T-helper 1 cell treated with Interleukin-12 subunit alpha and Interleukin-12 subunit beta and Interleukin-4 antibody, amounts not matched to agents 30 ng/mL and 1 ng/mL, for 36 hours (primary cell): ENCODE measurements at regions not wholly inside any gene's neighbourhood (a gene's known extent, or its start where the extent isn't known, plus 50 kb on each side); places are given as distances from the start of the nearest gene placed in this dataset.
"Not testable (repeated sequence)": the region's sequence is repeated elsewhere in the genome, so short reads cannot be mapped to it uniquely, and the experiment has no call there.

Experiments
- intact Hi-C: fragments of 100-400 bp; cut with micrococcal nuclease; formaldehyde crosslinking; loops from one replicate; pipeline ENCODE4 v1.15.1; 2024

DNA sequence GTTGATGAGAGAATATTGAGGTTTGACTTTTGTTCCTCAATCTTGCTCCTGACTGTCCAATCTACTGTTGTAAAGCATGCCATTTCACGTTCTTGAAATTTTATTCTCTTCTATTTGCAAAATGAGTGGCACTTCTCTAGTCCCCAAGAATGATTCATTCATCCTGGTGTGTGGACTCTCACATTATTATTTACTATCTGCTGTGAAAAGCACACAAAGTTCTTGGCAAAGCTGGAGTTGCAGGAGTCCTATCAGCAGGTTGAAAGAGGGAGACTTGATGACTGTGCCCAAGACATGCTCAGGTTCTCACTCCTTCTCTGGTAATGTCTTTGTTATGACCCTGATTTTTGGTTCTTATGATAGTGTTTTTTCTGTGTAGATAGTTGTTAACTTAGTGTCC, 382.6 kb downstream of the DMRTA1 start:
- intact Hi-C loops = no loop called here

DNA sequence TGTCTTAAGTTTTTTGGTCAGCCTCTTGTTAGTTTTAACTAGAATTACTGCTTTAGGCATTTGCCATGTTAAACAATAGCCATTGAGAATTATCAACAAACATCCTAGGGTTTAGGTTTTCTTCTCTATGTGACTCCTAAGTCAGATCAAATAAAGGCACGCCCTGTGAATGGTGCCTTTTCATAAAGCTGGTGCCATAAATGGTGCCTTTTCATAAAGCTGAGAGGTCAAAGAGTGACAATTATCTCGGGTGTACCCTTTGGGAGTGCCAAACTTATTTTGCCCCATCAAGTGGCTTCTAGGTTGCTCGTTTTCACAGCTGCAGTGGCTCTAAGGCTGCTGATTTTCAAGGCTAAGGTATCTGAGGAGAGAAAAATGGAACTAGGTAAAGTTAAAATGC, 391.6 kb downstream of the DMRTA1 start:
- intact Hi-C loops = no loop called here

DNA sequence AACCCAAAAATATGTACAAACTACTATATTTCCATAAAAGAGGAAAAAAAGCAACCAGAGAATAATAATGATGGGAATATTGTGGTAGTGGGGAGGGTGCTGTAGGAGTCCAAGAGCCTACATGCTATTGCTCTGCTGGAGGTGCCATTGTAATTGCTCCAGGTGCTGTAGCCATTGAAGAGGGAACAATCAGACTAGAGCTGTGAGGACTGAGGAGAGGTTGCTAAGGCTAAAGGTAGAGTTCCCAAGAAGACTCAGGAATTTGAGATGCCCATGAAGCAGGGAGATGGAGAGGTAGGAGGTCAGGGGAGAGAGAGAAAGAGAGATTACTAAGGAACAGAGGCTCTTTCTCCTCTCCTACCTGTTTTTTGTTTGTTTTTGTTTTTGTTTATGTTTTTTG, 394.0 kb downstream of the DMRTA1 start:
- intact Hi-C loops = no loop called here

DNA sequence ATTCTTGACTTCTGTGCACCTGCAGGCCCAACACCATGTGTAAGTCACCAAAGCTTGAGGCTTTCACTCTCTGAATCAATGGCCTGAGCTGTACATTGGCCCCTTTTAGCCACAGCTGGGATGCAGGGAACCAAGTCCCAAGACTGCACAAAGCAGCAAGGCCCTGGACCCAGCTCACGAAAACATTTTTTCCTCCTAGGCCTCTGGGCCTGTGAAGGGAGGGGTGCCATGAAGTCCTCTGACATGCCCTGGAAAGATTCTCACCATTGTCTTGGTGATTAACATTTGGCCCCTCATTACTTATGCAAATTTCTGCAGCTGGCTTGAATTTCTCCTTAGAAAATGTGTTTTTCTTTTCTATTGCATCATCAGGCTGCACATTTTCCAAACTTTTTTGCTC, 398.6 kb downstream of the DMRTA1 start:
- intact Hi-C loops = not testable (repeated sequence)

DNA sequence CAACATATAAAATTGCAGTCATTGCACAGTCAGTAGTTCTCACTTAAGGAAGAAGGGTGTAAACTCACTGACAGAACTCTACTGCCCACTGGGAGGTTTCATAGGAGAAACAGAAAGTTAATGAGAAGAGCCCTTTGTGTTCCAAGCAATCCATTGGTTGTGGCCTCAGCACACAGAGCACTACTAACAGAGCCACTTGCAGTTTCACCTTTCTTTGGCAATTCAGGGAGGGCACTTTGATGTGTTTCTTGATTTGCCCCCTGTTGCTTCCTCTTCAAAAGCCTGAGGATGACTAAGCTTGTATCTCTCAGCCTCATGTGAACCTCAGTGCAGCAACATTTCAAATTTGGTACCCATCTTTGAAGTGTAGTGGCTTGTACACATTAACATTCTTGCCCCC, 409.4 kb downstream of the DMRTA1 start:
- intact Hi-C loops = no loop called here

DNA sequence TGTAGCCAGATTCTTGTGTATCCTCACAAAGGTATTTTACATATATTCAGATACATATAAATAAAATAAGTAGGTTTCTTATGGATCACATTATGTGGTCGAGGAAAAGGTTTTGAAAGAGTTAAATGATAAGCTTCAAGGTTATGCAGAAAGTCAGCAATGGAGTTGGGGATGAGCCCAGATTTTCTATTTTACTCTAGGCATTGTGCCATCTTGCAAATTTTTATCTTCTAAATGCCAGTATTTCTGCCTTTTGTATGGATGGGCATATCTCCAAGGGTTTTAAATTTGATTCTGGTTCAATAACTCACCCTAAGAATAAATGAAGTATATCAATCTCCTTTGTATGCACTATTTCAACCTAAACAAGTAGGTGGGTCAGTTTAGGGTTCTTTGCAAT, 410.7 kb downstream of the DMRTA1 start:
- intact Hi-C loops = no loop called here

DNA sequence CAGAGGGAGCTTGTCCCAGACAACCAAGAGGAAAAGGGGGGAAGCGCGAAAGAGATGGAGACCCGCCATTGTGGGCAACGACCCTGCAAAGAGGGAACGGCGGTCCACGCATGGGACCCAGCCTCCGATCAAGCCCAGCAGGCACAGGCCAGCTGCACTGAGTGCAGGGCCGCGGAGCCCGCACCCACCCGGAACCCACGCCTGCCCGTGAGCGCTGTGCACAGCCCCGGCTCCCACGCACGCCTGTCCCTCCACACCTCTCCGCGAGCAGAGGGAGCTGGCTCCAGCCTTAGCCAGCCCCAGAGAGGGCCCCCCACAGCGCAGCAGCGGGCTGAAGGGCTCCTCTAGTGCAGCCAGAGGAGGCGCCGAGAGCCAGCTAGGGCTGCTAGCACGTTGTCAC, 416.5 kb downstream of the DMRTA1 start:
- intact Hi-C loops = no loop called here

DNA sequence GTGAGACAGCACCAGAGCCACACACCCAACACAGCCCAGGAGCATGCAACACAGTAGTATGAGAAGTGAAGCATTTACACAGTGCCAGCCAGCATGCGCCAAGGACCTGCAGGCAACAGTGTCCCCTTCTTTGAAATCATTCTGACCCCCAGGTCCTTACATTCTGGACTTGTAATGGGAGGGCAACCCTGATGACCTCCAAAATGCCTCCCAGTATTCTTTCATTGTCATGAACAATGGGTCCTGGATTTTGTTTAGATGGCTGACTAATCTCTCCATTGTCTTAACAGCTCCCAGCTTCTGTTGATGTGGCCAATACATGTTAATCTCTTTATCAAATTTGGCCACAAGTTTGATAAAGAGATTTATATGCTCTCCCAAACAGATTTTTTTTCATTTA, 417.1 kb downstream of the DMRTA1 start:
- intact Hi-C loops = no loop called here

DNA sequence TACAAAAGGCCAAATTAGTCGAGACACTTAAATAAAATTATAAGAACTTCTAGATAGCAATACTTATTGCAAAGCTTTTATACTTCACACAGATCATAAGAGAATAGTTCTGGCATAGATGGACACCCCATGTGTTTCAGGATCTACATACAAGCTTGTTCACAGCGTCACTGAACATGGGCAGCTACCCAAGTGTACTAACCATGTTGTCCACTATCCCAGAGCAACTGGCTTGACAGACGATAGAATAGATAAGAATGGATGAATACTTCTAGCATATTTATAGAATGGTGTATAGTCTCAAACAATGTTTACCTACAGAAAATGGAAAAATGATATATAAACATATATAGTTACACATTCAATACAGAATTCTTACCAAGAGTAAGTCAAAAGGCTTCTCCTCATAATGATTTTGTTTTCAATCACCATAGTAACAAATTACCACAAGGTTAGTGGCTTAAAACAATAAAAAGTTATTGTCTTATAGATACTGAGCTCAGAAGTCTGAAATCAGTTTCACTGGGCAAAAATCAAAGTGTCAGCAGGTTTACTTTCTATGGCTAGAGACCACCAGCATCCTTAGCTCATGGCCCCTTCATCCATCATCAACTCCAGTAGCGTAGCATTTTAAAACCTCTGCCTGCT, 446.7 kb downstream of the DMRTA1 start:
- intact Hi-C loops = no loop called here

DNA sequence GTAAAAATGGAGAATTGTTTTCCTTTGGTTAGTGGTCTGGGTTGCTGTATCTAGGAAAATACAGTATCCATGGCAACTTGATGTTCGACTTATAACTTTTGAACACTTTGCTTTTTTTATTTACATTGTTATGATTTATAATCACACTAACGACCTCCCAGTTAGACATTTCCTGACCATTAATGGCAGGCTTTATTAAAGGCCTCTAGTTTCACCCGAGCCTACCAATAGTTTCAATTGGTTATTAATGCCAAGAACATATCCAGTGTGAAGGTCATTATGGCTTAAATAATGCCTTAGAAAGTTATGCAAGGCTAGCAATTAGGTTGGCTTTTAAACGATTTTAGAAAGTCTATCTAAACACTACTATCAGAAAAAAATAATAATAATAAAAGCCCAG, 452.0 kb downstream of the DMRTA1 start:
- intact Hi-C loops = no loop called here

DNA sequence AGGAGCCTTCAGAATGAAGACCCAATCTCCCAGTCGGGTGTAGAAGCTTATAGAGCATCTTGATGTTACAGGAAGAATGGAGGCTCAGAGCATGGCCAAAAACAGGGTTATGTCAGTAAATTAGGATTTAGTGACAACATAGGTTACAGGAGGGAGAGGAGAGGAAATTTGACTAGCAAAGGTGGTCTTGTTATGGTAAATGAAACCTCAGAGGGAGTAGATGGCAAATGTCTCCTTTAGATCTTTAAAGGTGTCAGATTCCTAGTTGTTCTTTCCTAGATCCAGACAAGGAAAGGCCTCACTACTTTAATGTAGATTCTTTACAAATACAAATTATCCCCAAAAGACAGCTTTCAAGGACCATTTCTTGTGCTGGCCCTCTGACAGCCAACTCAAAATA, 465.0 kb downstream of the DMRTA1 start:
- intact Hi-C loops = no loop called here

DNA sequence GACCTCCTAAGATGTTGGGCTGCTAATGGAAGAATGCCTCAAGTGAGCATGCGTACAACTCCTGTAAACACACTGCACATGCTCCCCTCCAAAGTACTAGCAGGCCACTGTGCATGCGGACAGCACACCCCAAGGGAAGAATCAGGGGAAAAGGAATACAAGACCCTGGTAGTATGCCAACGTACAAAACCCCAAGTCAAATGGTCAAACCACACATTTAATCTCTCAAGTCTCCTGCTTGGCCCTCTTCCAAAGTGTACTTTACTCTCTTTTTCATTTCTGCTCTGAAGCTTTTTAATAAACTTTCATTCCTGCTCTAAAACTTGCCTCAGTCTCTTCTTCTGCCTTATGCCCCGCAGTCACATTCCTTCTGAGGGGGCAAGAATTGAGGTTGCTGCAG, 466.4 kb downstream of the DMRTA1 start:
- intact Hi-C loops = no loop called here

DNA sequence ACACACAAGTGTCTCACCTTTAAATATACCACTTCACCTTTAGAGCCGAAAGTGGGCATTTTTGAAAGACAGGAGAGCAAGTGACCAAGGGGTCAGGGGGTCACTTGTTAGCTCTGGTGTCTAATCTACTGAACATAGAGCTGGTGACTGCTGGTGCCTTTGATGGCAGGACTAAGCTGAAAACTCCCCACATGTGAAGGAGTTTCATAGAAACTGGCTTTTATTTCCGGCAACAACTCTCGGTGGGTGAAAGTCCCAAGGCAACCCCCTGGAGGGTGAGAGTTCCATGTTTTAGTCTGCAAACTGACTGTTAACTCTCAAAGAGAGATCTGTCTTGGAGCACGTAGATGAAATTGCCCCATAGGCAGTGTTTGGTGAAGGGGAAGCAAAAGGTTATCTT, 466.9 kb downstream of the DMRTA1 start:
- intact Hi-C loops = no loop called here

DNA sequence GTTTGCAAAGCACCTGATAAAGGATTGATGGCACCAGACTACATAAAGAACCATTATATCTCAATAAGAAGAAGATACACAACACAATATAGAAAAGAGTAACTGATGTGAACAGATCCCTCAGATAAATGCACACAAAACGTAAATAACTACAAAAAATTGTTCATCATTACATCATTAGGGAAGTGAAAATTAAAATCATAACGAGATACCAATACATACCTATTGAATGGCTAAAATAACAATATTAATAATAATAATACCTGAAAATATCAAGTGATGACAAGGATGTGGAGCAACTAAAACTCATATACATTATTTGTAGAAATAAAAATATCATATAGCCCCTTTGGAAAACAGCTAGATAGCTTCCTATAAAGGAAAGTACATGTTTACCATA, 469.5 kb downstream of the DMRTA1 start:
- intact Hi-C loops = no loop called here

DNA sequence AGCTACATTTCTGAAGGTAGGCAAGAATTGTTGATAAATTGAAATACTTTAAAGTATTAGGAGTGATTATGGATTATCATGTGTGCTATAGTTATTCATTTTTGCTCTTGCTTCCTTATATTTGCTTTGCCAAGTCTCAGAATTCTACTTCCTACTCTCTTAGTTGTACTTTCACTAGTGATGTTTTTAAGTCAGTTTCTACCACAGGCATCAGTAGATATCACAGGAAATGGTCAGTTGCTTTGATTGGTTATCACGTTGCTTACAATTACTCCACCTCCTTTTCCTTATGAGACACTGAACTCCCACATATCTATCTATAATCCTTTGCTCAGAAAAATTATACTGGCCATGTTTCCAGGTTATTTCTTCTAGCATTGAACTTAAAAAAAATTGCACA, 472.8 kb downstream of the DMRTA1 start:
- intact Hi-C loops = no loop called here

DNA sequence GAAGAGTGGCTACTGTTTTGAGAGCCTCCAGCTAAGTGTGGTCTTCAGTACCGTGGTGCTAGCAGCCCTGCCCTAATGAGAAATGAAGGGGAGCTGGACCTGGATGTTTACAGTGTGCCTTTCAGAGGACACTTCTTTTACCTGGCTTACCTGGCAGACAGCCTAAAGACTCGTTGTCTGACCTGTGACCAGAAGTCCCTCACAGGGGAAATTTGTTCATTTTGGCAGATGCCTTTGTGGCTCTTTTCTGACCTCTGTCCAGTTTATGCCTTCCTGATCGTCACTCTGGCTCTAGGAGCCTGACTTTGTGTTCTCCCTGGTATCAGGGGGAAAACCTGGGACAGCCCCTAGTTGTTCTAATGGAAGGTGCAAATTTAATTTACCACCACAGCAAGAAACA, 475.1 kb downstream of the DMRTA1 start:
- intact Hi-C loops = no loop called here

DNA sequence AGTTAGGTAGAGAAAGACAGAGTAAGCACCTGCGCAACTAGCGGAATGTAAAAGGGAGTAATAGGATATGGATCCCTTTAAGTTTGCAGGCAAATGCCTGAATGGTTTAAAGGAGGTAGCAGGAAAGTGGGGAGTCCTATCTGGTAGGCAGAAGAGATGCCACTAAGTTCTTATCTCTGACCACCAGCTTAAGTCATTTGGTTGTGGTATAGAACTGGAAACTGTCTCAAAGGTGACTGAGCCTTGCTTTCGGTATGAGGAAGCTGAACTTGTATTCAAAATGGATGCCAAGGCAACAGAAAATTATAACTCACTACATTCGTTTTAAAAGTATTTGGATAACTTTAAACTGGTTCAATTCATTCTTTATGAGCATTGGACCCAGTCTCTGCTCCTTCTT, 475.6 kb downstream of the DMRTA1 start:
- intact Hi-C loops = no loop called here

DNA sequence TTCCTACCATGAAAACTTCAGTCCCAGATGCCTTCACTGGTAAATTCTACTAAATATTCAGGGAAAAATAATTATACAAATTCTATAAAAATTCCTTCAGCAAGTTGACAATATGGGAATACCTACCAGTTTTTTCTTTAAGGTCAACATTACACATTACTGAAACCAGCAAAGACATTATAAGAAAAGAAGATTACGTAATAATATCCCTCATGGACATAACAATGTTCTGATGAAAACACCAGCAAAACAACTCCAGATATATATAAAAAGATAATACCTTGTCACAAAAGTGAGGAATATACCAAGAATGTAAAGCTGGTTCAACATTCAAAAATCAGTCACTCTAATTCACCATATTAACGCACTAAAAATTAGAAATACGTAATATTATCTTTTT, 507.9 kb downstream of the DMRTA1 start:
- intact Hi-C loops = no loop called here

DNA sequence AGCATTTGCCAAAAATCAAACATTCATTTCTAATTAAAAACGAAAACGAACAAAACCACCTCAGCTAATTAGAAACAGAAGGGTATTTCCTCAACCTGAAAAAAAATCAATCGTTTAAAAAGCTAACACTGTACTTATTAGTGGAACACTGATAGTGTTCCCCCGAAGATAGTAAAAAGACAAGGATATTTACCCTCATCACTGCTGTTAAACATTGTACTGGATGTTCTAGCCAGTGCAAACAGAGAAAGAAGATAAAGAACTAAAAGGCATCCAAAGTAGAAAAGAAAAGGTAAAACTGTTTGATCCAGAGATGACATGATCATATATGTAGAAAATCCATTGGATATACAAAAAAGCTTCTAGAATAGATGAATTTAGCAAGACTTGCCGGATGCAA, 508.3 kb downstream of the DMRTA1 start:
- intact Hi-C loops = no loop called here

DNA sequence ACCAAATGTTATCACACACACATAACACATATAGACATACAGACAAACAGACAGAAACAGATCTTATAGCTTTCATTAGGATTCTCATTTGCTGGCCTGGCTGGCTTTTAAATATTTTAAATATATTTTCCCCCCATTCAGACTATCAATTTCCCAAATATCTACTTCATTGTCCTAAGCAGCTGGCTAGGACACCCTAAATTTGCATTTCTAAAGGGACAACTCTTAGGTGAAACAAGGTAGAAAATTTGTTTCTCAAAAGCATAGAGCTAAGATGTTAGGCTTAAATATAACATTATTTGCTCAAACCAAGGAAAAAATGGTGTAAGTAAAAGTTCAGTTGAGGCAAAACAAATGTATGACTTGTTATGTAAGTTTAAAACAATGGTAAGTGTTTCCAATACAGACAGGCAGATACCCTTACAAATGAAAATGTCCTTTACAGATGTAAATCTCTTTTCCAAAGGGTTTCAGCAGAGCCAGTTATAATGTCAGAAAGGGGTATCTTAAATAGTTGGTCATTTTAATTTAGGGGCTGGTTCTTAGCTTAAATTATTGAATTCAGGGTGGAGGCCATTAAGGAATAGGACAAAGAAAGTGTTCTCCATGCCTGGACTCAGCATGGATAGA, 522.8 kb downstream of the DMRTA1 start:
- intact Hi-C loops = no loop called here

DNA sequence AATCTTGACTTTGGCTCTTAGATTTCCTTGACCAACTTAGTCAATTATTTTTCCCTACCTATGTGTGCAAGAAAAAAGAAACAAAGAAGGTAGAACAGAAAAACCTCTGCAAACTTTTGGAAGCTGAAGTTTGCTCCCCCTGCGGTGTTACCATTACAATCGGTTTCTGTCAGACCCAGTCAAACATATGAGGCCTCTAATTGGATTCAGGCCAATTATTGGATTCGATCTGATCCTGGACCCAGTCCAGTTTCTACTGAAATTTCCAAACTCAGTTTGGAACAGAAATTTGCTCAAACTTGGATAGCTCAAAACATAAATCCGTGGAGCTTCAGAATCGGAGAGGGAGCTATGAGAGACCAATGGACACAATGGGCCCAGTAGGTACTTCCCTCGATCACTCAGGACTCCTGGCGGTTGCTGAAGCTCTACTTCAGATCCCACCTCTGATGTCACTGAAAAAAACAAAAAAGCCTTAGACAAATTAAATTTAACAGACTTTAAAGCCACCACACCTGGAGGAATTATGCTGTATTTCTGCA, 523.9 kb downstream of the DMRTA1 start:
- intact Hi-C loops = loop anchor here (5.0 kb wide), 1 partner anchor 542 kb away; no protein-coding TSS in a partner anchor

DNA sequence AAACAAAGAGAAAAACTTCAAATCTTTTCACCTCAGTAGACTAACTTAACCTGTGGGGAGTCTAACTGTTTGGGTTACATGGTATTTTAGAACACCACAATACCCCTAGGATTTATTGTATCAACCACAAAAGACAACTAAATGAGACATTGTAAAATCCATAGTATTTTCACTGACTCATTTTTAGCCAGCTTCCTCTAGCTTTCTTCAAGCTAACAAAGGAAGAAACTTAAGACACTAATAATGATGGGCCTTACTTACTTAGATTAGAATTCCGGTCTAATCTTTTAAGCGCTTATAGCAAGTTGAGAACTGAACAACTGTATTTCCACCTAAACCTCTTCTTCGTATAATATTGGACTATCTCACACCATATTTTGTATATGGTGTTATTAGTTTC, 529.3 kb downstream of the DMRTA1 start:
- intact Hi-C loops = no loop called here

DNA sequence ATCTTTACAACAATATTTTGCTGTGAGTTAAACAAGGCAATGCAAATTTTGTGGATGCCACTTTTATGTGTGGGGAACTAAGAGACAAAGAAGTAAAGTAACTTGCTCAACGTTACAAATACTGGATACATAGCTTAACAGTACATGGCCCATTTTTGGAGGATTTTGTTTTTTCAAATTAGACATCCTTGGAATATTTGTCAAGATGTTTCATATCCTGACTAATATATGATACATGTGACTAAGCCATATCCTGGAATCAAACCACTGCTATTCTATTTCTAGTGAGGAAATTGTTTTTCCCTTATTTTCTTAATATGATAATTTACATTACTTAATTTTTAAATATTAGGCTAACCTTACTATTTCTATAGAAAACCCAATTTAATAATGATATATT, 529.8 kb downstream of the DMRTA1 start:
- intact Hi-C loops = no loop called here
